Endothelial cell of umbilical vein (primary cell): ENCODE measurements at regions not wholly inside any gene's neighbourhood (a gene's known extent, or its start where the extent isn't known, plus 50 kb on each side); places are given as distances from the start of the nearest gene placed in this dataset.

ENCODE experiments used
- BruUV-seq: library from RNA; stranded (reverse); fragments of 400-500 nt; replicated peaks from 2 replicates; lab custom pipeline; 2021; lab: Mats Ljungman, UMichigan
- CTCF ChIA-PET: fragments of 300-600, 350-600 bp; sonication (Branson Sonifier 250); formaldehyde crosslinking; loops from one replicate; lab custom pipeline; 2021; ENCODE audit warnings: antibody characterized with exemption, inconsistent platforms; lab: Charles Lee
- POLR2A ChIA-PET: fragments of 300-600, 350-600 bp; sonication (Branson Sonifier 250); formaldehyde crosslinking; loops from one replicate; lab custom pipeline; 2021; ENCODE audit warnings: antibody characterized with exemption, inconsistent platforms; lab: Charles Lee
- DNase-seq: peaks from one replicate; pipeline ENCODE4 v3.0.0-alpha.2; 2011; ENCODE audit warnings: low read depth, low spot score
- FAIRE-seq: peaks from 2 replicates; lab custom pipeline; 2011; peaks lifted over from hg19 to GRCh38; lab: Jason Lieb, UNC
- H2AFZ ChIP-seq: 2 replicates; pipeline ENCODE4 v1.6.0; 2012; ENCODE audit warnings: low read depth, low read length, control low read depth, inconsistent platforms
- H3K27ac ChIP-seq: 2 replicates; pipeline ENCODE4 v1.5.1; 2011; ENCODE audit warnings: low read depth, mild to moderate bottlenecking, control low read depth, low read length, moderate library complexity; ENCODE audit not compliant: insufficient read depth
- H3K27me3 ChIP-seq, 2 experiments: 2 replicates each; pipeline versions ENCODE4 v1.6.0 to v1.6.1; 2011; ENCODE audit warnings: low read length in 2 of 2, mixed read lengths in 1 of 2; ENCODE audit not compliant: control insufficient read depth in 2 of 2, insufficient read depth in 2 of 2
- H3K36me3 ChIP-seq, 2 experiments: 2 replicates in 1 of 2; 3 replicates in 1 of 2; pipeline ENCODE4 v1.5.1; 2011; ENCODE audit warnings: low read length in 2 of 2, mild to moderate bottlenecking in 1 of 2, moderate library complexity in 1 of 2; ENCODE audit not compliant: control insufficient read depth in 2 of 2, insufficient read depth in 2 of 2; ENCODE audit errors: extremely low read depth in 1 of 2
- H3K4me1 ChIP-seq: 3 replicates; pipeline ENCODE4 v1.5.1; 2011; ENCODE audit warnings: mild to moderate bottlenecking, low read length; ENCODE audit not compliant: control insufficient read depth, insufficient read depth; ENCODE audit errors: extremely low read depth
- H3K4me2 ChIP-seq: 2 replicates; pipeline ENCODE4 v1.6.1; 2011; ENCODE audit warnings: low read length, control low read depth, mixed read lengths; ENCODE audit not compliant: insufficient read depth
- H3K4me3 ChIP-seq, 3 experiments: fragments of 200-600 bp in 1 of 3; sonication (generic), shearing (Covaris generic) in 1 of 3; replicated peaks in 1 of 3; 2 replicates each; pipeline ENCODE4 v1.5.1; 2011 to 2016; ENCODE audit warnings: control low read depth in 3 of 3, low read length in 3 of 3, mild to moderate bottlenecking in 2 of 3, inconsistent platforms in 1 of 3, low read depth in 1 of 3, moderate library complexity in 1 of 3; ENCODE audit not compliant: insufficient read depth in 1 of 3
- H3K79me2 ChIP-seq: 2 replicates; pipeline ENCODE4 v1.6.0; 2012; ENCODE audit warnings: low read length, inconsistent platforms; ENCODE audit not compliant: control insufficient read depth, insufficient read depth
- H3K9ac ChIP-seq: replicated peaks from 2 replicates; pipeline ENCODE3; 2011; ENCODE audit warnings: low read length, control low read depth; ENCODE audit not compliant: insufficient read depth; ENCODE audit errors: extremely low read depth
- H3K9me1 ChIP-seq: replicated peaks from 3 replicates; pipeline ENCODE4 v1.6.0; 2011; ENCODE audit warnings: mild to moderate bottlenecking, low read length; ENCODE audit not compliant: control insufficient read depth, insufficient read depth; ENCODE audit errors: extremely low read depth
- H3K9me3 ChIP-seq: replicated peaks from 2 replicates; pipeline ENCODE4 v1.5.1; 2012; ENCODE audit warnings: low read length, inconsistent platforms; ENCODE audit not compliant: control insufficient read depth, insufficient read depth
- H4K20me1 ChIP-seq: replicated peaks from 2 replicates; pipeline ENCODE3; 2011; ENCODE audit warnings: mild to moderate bottlenecking, low read length; ENCODE audit not compliant: control insufficient read depth, insufficient read depth; ENCODE audit errors: extremely low read depth
- CTCF ChIP-seq, 2 donors: IDR thresholded peaks; 1 replicate in 1 of 2; 2 replicates in 1 of 2; pipeline ENCODE4 v1.5.1; 2011; ENCODE audit warnings: low read length in 2 of 2, mild to moderate bottlenecking in 2 of 2, moderate library complexity in 2 of 2, control low read depth in 1 of 2, inconsistent platforms in 1 of 2, low read depth in 1 of 2; ENCODE audit not compliant: insufficient read depth in 1 of 2; ENCODE audit errors: extremely low read depth in 1 of 2
- EZH2 ChIP-seq: IDR thresholded peaks from 2 replicates; pipeline ENCODE4 v1.6.1; 2012; ENCODE audit warnings: borderline replicate concordance, low read depth, mild to moderate bottlenecking, moderate library complexity, low read length, inconsistent platforms; ENCODE audit not compliant: severe bottlenecking
- FOS ChIP-seq: IDR thresholded peaks from 2 replicates; pipeline ENCODE4 v1.6.1; 2011; ENCODE audit warnings: mild to moderate bottlenecking, low read length, moderate library complexity, borderline replicate concordance; ENCODE audit not compliant: insufficient read depth
- GATA2 ChIP-seq: IDR thresholded peaks from 2 replicates; pipeline ENCODE4 v1.7.0; 2011; ENCODE audit warnings: low read depth, mild to moderate bottlenecking, moderate library complexity, mixed read lengths, low read length; ENCODE audit not compliant: insufficient read length, insufficient read depth
- JUN ChIP-seq: IDR thresholded peaks from 2 replicates; pipeline ENCODE4 v1.6.1; 2011; ENCODE audit warnings: borderline replicate concordance, low read depth; ENCODE audit not compliant: insufficient read length, insufficient read depth
- MAX ChIP-seq: IDR thresholded peaks from 2 replicates; pipeline ENCODE4 v1.6.1; 2011; ENCODE audit not compliant: insufficient read depth, insufficient read length
- MYC ChIP-seq: IDR thresholded peaks from one replicate; pipeline ENCODE4 v1.6.1; 2011; ENCODE audit warnings: mild to moderate bottlenecking, low read depth, low read length
- POLR2A ChIP-seq: IDR thresholded peaks from 2 replicates; pipeline ENCODE4 v1.6.1; 2012; ENCODE audit warnings: low read depth, mild to moderate bottlenecking, control low read depth, low read length
- POLR2AphosphoS5 ChIP-seq: IDR thresholded peaks from 2 replicates; pipeline ENCODE4 v1.6.1; 2012; ENCODE audit warnings: low read depth, mild to moderate bottlenecking, control low read depth, low read length, moderate library complexity; ENCODE audit not compliant: insufficient read depth
- dilution Hi-C: fragments of 300-500 bp; cut with MboI; formaldehyde crosslinking; loops from one replicate; pipeline ENCODE4 v1.15.0; 2019; ENCODE audit warnings: low sequenced_read_pairs; ENCODE audit not compliant: extremely low pct_ligation_motif_present
- intact Hi-C: fragments of 100-400 bp; cut with micrococcal nuclease; formaldehyde crosslinking; loops from one replicate; pipeline ENCODE4 v1.10.0; 2022

DNA sequence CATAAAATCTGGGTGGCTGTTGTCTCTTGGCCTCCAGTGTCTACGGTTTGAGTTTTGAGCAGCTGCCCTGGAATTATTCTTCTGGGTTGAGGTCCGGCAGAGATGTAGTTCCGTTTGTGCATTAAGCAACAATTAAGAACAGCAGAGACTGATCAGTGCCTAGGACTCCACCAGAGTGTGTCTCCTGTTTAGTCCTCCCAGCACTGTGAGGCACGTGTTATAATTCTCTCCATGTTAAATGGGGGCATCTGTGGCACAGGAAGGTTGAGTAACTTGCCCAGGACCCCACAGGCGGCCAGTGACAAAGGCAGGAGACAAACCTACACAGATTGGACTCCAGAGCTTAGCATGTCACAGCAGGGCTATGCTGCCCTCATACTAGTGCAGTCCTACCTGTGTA, 225.1 kb downstream of the CBLN1 start:
- H3K9ac ChIP-seq: no peak overlapping the region
- no peaks in the 10 kb centered on the region for H3K4me1 ChIP-seq
- FAIRE-seq (no peak), DNase-seq (no peak)
- H3K27me3 ChIP-seq: no peaks in the 10 kb centered on the region
- POLR2A ChIA-PET: no interaction called here
- no peaks in the 10 kb centered on the region for H3K36me3 ChIP-seq
- H4K20me1 ChIP-seq: no peaks in the 10 kb centered on the region
- dilution Hi-C loops (no loop called here), intact Hi-C loops (no loop called here)
- H3K9me1 ChIP-seq: no peaks in the 10 kb centered on the region
- no peak overlapping the region for H3K4me2 ChIP-seq
- H3K27ac ChIP-seq: no peak overlapping the region
- peaks cover 5% of the 10 kb centered on the region for H3K9me3 ChIP-seq
- no peak for TF ChIP-seq MYC
- TF ChIP-seq CTCF (IDR thresholded peaks at IDR 0.05; ENCODE audit: extremely low read depth in 1 of 2, insufficient read depth in 1 of 2, low read depth in 1 of 2, low read length in 2 of 2): no peak
- no peak for TF ChIP-seq POLR2AphosphoS5
- TF ChIP-seq POLR2A: no peak
- no peak for TF ChIP-seq GATA2
- no peak for TF ChIP-seq MAX
- TF ChIP-seq FOS: no peak
- no peak for TF ChIP-seq JUN
- TF ChIP-seq EZH2: no peak
- H3K4me3 ChIP-seq: no peak overlapping the region
- no peaks in the 10 kb centered on the region for H3K79me2 ChIP-seq
- no peak overlapping the region for H2AFZ ChIP-seq
- BruUV-seq: no TSS peak
- CTCF ChIA-PET: no interaction called here
